Endothelial cell of umbilical vein (primary cell): ENCODE measurements at regions not wholly inside any gene's neighbourhood (a gene's known extent, or its start where the extent isn't known, plus 50 kb on each side); places are given as distances from the start of the nearest gene placed in this dataset.
"Not testable (repeated sequence)": the region's sequence is repeated elsewhere in the genome, so short reads cannot be mapped to it uniquely, and the experiment has no call there.

ENCODE experiments used
- BruUV-seq: library from RNA; stranded (reverse); fragments of 400-500 nt; replicated peaks from 2 replicates; lab custom pipeline; 2021; lab: Mats Ljungman, UMichigan
- CTCF ChIA-PET: fragments of 300-600, 350-600 bp; sonication (Branson Sonifier 250); formaldehyde crosslinking; loops from one replicate; lab custom pipeline; 2021; ENCODE audit warnings: antibody characterized with exemption, inconsistent platforms; lab: Charles Lee
- POLR2A ChIA-PET: fragments of 300-600, 350-600 bp; sonication (Branson Sonifier 250); formaldehyde crosslinking; loops from one replicate; lab custom pipeline; 2021; ENCODE audit warnings: antibody characterized with exemption, inconsistent platforms; lab: Charles Lee
- DNase-seq: peaks from one replicate; pipeline ENCODE4 v3.0.0-alpha.2; 2011; ENCODE audit warnings: low read depth, low spot score
- FAIRE-seq: peaks from 2 replicates; lab custom pipeline; 2011; peaks lifted over from hg19 to GRCh38; lab: Jason Lieb, UNC
- H2AFZ ChIP-seq: 2 replicates; pipeline ENCODE4 v1.6.0; 2012; ENCODE audit warnings: low read depth, low read length, control low read depth, inconsistent platforms
- H3K27ac ChIP-seq: 2 replicates; pipeline ENCODE4 v1.5.1; 2011; ENCODE audit warnings: low read depth, mild to moderate bottlenecking, control low read depth, low read length, moderate library complexity; ENCODE audit not compliant: insufficient read depth
- H3K27me3 ChIP-seq, 2 experiments: 2 replicates each; pipeline versions ENCODE4 v1.6.0 to v1.6.1; 2011; ENCODE audit warnings: low read length in 2 of 2, mixed read lengths in 1 of 2; ENCODE audit not compliant: control insufficient read depth in 2 of 2, insufficient read depth in 2 of 2
- H3K36me3 ChIP-seq, 2 experiments: 2 replicates in 1 of 2; 3 replicates in 1 of 2; pipeline ENCODE4 v1.5.1; 2011; ENCODE audit warnings: low read length in 2 of 2, mild to moderate bottlenecking in 1 of 2, moderate library complexity in 1 of 2; ENCODE audit not compliant: control insufficient read depth in 2 of 2, insufficient read depth in 2 of 2; ENCODE audit errors: extremely low read depth in 1 of 2
- H3K4me1 ChIP-seq: 3 replicates; pipeline ENCODE4 v1.5.1; 2011; ENCODE audit warnings: mild to moderate bottlenecking, low read length; ENCODE audit not compliant: control insufficient read depth, insufficient read depth; ENCODE audit errors: extremely low read depth
- H3K4me2 ChIP-seq: 2 replicates; pipeline ENCODE4 v1.6.1; 2011; ENCODE audit warnings: low read length, control low read depth, mixed read lengths; ENCODE audit not compliant: insufficient read depth
- H3K4me3 ChIP-seq, 3 experiments: fragments of 200-600 bp in 1 of 3; sonication (generic), shearing (Covaris generic) in 1 of 3; replicated peaks in 1 of 3; 2 replicates each; pipeline ENCODE4 v1.5.1; 2011 to 2016; ENCODE audit warnings: control low read depth in 3 of 3, low read length in 3 of 3, mild to moderate bottlenecking in 2 of 3, inconsistent platforms in 1 of 3, low read depth in 1 of 3, moderate library complexity in 1 of 3; ENCODE audit not compliant: insufficient read depth in 1 of 3
- H3K79me2 ChIP-seq: 2 replicates; pipeline ENCODE4 v1.6.0; 2012; ENCODE audit warnings: low read length, inconsistent platforms; ENCODE audit not compliant: control insufficient read depth, insufficient read depth
- H3K9ac ChIP-seq: replicated peaks from 2 replicates; pipeline ENCODE3; 2011; ENCODE audit warnings: low read length, control low read depth; ENCODE audit not compliant: insufficient read depth; ENCODE audit errors: extremely low read depth
- H3K9me1 ChIP-seq: replicated peaks from 3 replicates; pipeline ENCODE4 v1.6.0; 2011; ENCODE audit warnings: mild to moderate bottlenecking, low read length; ENCODE audit not compliant: control insufficient read depth, insufficient read depth; ENCODE audit errors: extremely low read depth
- H3K9me3 ChIP-seq: replicated peaks from 2 replicates; pipeline ENCODE4 v1.5.1; 2012; ENCODE audit warnings: low read length, inconsistent platforms; ENCODE audit not compliant: control insufficient read depth, insufficient read depth
- H4K20me1 ChIP-seq: replicated peaks from 2 replicates; pipeline ENCODE3; 2011; ENCODE audit warnings: mild to moderate bottlenecking, low read length; ENCODE audit not compliant: control insufficient read depth, insufficient read depth; ENCODE audit errors: extremely low read depth
- dilution Hi-C: fragments of 300-500 bp; cut with MboI; formaldehyde crosslinking; loops from one replicate; pipeline ENCODE4 v1.15.0; 2019; ENCODE audit warnings: low sequenced_read_pairs; ENCODE audit not compliant: extremely low pct_ligation_motif_present
- intact Hi-C: fragments of 100-400 bp; cut with micrococcal nuclease; formaldehyde crosslinking; loops from one replicate; pipeline ENCODE4 v1.10.0; 2022

- H3K27me3 ChIP-seq, H3K9me3 ChIP-seq, BruUV-seq, H3K4me1 ChIP-seq, H3K27ac ChIP-seq, DNase-seq, H2AFZ ChIP-seq, intact Hi-C loops, H3K79me2 ChIP-seq, FAIRE-seq, dilution Hi-C loops, H3K9me1 ChIP-seq, H3K4me3 ChIP-seq, H3K4me2 ChIP-seq, CTCF ChIA-PET, H3K9ac ChIP-seq, POLR2A ChIA-PET, H3K36me3 ChIP-seq, H4K20me1 ChIP-seq: not testable (repeated sequence)
Measured at GRCh38 chr12:9311454-9311853, 103.3 kb upstream of the PZP start.

DNA sequence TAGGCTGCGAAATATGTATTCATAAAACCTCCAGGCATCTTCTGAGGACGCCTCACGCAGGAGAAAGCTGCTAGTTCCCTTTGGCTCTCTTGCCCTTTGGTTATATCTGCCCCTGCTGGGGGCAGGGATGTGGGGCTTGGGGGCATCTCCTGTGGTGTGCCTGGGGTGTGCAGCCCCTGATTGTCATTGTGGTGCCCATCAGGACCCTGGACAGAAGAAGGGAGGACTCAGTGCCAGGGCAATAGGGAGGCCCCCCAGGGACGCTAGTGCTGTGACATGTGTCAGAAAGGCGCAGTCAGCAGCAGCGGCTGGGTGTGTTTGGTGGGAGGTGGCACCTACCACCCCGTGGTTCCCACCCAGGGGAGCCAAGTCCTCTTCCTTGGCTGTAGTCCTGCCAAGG lies 102.5 kb upstream of the PZP start:
- H3K9me1 ChIP-seq, H3K27me3 ChIP-seq, H3K79me2 ChIP-seq, H3K9me3 ChIP-seq, POLR2A ChIA-PET, H4K20me1 ChIP-seq, BruUV-seq, H3K27ac ChIP-seq, H2AFZ ChIP-seq, DNase-seq, H3K4me2 ChIP-seq, H3K4me1 ChIP-seq, intact Hi-C loops, dilution Hi-C loops, FAIRE-seq, H3K36me3 ChIP-seq, H3K9ac ChIP-seq, H3K4me3 ChIP-seq, CTCF ChIA-PET: not testable (repeated sequence)

GRCh38 chr12:9309749-9310148 lies 101.6 kb upstream of the PZP start:
- H3K79me2 ChIP-seq, H2AFZ ChIP-seq, CTCF ChIA-PET, H3K9me3 ChIP-seq, POLR2A ChIA-PET, H3K9ac ChIP-seq, H3K4me3 ChIP-seq, intact Hi-C loops, BruUV-seq, H3K36me3 ChIP-seq, FAIRE-seq, DNase-seq, dilution Hi-C loops, H3K27me3 ChIP-seq, H3K27ac ChIP-seq, H4K20me1 ChIP-seq, H3K4me2 ChIP-seq, H3K9me1 ChIP-seq, H3K4me1 ChIP-seq: not testable (repeated sequence)

GRCh38 chr12:9308745-9309144 lies 100.5 kb upstream of the PZP start:
- not testable (repeated sequence) for FAIRE-seq

More at GRCh38 chr12:9308745-9309144, 100.5 kb upstream of the PZP start:
- H3K4me3 ChIP-seq, BruUV-seq, H3K27ac ChIP-seq, H4K20me1 ChIP-seq, intact Hi-C loops, H3K9ac ChIP-seq, H3K27me3 ChIP-seq, POLR2A ChIA-PET, dilution Hi-C loops, H3K36me3 ChIP-seq, H3K79me2 ChIP-seq, DNase-seq, H3K9me3 ChIP-seq, H3K4me1 ChIP-seq, CTCF ChIA-PET, H3K9me1 ChIP-seq, H2AFZ ChIP-seq, H3K4me2 ChIP-seq: not testable (repeated sequence)
